Right lobe of liver (tissue), 6 donors: ENCODE measurements at regions not wholly inside any gene's neighbourhood (a gene's known extent, or its start where the extent isn't known, plus 50 kb on each side); places are given as distances from the start of the nearest gene placed in this dataset.

Source experiments
- ATAC-seq, 4 donors: fragments of 200-7000 bp; cut with Tn5 transposase; one replicate each; pipeline ENCODE4 v1.9.1; 2020; ENCODE audit warnings: mild to moderate bottlenecking in 4 of 4, moderate library complexity in 4 of 4
- DNase-seq, 3 donors: peaks; one replicate each; pipeline ENCODE4 v3.0.0-alpha.2; 2020
- H3K27ac ChIP-seq, 3 donors: fragments of 200-600 bp; one replicate each; pipeline ENCODE4 v1.8.0; 2022
- H3K27me3 ChIP-seq, 2 donors: fragments of 200-600 bp; one replicate each; pipeline ENCODE4 v1.8.0; 2022
- H3K36me3 ChIP-seq, 4 donors: fragments of 200-600 bp; sonication (generic) in 1 of 4; one replicate each; pipeline versions ENCODE4 v1.5.1 to v1.8.0; 2017 to 2022; ENCODE audit warnings: control low read depth in 1 of 4
- H3K4me1 ChIP-seq, 4 donors: fragments of 200-600 bp; sonication (generic) in 1 of 4; one replicate each; pipeline versions ENCODE4 v1.5.1 to v1.8.0; 2017 to 2022; ENCODE audit warnings: control low read depth in 1 of 4
- H3K4me3 ChIP-seq, 3 donors: fragments of 200-600 bp; one replicate each; pipeline ENCODE4 v1.8.0; 2022
- H3K9me3 ChIP-seq, 4 donors: fragments of 200-600 bp; sonication (generic) in 1 of 4; one replicate each; pipeline versions ENCODE4 v1.5.1 to v1.8.0; 2017 to 2022; ENCODE audit warnings: control low read depth in 1 of 4
- POLR2A ChIP-seq: fragments of 450-650 bp; IDR thresholded peaks from one replicate; pipeline ENCODE4 v1.6.1; 2017; ENCODE audit warnings: antibody characterized with exemption, mild to moderate bottlenecking
- WGBS: methylation state at CpG from one replicate; pipeline ENCODE4 v1.1.6; 2018; ENCODE audit warnings: low coverage, low lambda C conversion rate; ENCODE audit not compliant: insufficient coverage; ENCODE audit errors: missing lambda C conversion rate; 5-methylcytosine and 5-hydroxymethylcytosine counted together
- intact Hi-C, 2 donors: fragments of 100-400 bp; cut with DNase I; formaldehyde crosslinking; loops; one replicate each; pipeline versions ENCODE4 v1.11.2 to v1.14.1; 2022
- TF ChIP-seq, protein P1 (sequence below), 4 donors: fragments of 200-600 bp in 3 of 4; fragments of 450-650 bp in 1 of 4; IDR thresholded peaks; one replicate each; pipeline versions ENCODE4 v1.5.1 to v1.8.0; 2016 to 2022; ENCODE audit warnings: antibody characterized with exemption in 4 of 4, mild to moderate bottlenecking in 2 of 4
- donor health status: DM: no; HTN: yes; CAD: no.
- donor health status: DM: no; HTN: no; CAD: no.
- donor health status: DM: no; HTN: no; CAD: no.
- donor health status: DM: no; HTN: yes; CAD: no.
- donor health status: DM: no; HTN: yes; CAD: no.

DNA sequence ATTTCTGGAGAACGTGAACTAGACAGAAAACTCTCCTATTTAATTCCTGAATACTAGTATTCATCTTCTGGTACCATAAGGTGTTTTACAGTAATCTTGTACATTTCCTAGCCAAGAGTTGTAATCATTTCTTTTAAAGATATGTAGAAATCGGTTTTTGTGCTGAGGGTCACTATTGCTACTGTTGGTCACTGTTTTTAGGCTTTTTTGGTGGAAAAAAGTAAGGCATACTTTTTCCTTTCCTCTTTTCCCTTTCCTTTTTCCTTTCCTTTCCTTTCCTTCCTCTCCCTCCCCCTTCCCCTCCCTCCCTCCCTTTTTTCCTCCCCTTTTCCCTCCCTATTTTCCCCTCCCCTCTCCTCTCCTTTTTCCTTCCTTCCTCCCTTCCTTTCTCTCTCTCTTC lies 706.4 kb upstream of the GOT2 start:
- ATAC-seq (no peak), DNase-seq (no peak)
- Histone ChIP-seq H3K4me3 (no peak overlapping the region), H3K9me3 (no peaks in the 10 kb centered on the region), H3K4me1 (no peaks in the 10 kb centered on the region), H3K27ac (no peak overlapping the region), H3K36me3 (no peaks in the 10 kb centered on the region), H3K27me3 (no peaks in the 10 kb centered on the region)
- intact Hi-C loops = no loop called here
- no peak for TF ChIP-seq POLR2A
- TF ChIP-seq, protein P1, sequence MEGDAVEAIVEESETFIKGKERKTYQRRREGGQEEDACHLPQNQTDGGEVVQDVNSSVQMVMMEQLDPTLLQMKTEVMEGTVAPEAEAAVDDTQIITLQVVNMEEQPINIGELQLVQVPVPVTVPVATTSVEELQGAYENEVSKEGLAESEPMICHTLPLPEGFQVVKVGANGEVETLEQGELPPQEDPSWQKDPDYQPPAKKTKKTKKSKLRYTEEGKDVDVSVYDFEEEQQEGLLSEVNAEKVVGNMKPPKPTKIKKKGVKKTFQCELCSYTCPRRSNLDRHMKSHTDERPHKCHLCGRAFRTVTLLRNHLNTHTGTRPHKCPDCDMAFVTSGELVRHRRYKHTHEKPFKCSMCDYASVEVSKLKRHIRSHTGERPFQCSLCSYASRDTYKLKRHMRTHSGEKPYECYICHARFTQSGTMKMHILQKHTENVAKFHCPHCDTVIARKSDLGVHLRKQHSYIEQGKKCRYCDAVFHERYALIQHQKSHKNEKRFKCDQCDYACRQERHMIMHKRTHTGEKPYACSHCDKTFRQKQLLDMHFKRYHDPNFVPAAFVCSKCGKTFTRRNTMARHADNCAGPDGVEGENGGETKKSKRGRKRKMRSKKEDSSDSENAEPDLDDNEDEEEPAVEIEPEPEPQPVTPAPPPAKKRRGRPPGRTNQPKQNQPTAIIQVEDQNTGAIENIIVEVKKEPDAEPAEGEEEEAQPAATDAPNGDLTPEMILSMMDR (IDR thresholded peaks at IDR 0.05) = no peak
- 28% methylated on average over 2 of the region's 2 CpGs for WGBS

DNA sequence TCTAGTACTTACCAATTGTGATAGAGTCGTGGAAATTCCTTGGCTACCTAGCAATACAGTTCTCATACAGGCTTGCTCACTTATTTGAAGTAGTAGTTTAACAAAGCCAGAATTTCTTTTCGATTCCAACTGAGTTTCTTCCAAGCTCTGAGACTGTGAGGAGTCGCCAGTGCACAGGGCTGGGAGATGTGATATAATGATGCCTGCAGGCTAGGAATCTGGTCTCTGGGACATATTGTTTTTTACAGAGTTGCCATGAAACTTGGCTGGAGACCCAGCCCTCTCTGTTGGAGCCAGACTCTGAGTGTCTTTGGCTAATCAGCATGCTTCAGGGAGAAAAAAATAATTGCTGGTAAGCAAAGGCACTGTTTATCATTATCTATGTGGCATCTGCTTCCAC lies 698.8 kb upstream of the GOT2 start:
- no peaks in the 10 kb centered on the region for H3K4me1 ChIP-seq
- H3K9me3 ChIP-seq = no peaks in the 10 kb centered on the region
- 43% methylated on average over 3 of the region's 3 CpGs for WGBS
- no peaks in the 10 kb centered on the region for H3K36me3 ChIP-seq
- TF ChIP-seq POLR2A = no peak
- TF ChIP-seq, protein P1 (IDR thresholded peaks at IDR 0.05) = no peak
- no peaks in the 10 kb centered on the region for H3K27me3 ChIP-seq
- DNase-seq (no peak), ATAC-seq (no peak)
- intact Hi-C loops = no loop called here
- H3K4me3 ChIP-seq = no peak overlapping the region
- no peak overlapping the region for H3K27ac ChIP-seq

DNA sequence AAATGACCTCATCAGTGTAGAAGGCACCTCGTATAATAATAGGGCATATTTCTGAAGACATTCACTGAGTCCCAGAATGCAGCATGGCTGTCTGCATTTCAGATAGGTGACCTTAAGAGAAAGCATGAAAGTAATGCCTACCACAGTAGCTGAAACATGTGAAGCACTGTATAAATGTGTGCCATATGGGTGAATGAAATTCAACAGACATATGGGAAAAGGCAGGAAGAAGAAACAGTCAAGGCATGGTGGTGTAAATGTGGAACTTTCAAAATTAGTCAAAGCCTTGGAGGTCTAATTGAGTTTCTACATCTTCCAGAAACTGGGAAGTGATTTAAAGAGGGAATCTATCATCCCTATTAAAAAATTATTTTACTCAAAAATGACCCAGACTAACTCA lies 698.2 kb upstream of the GOT2 start:
- Histone ChIP-seq H3K36me3 (no peaks in the 10 kb centered on the region), H3K9me3 (no peaks in the 10 kb centered on the region), H3K4me3 (no peak overlapping the region), H3K27ac (no peak overlapping the region), H3K4me1 (no peaks in the 10 kb centered on the region), H3K27me3 (no peaks in the 10 kb centered on the region)
- ATAC-seq (no peak), DNase-seq (no peak)
- no peak for TF ChIP-seq POLR2A
- TF ChIP-seq, protein P1 (IDR thresholded peaks at IDR 0.05) = no peak
- WGBS = 22% methylated on average over 1 of the region's 1 CpG
- intact Hi-C loops = no loop called here

DNA sequence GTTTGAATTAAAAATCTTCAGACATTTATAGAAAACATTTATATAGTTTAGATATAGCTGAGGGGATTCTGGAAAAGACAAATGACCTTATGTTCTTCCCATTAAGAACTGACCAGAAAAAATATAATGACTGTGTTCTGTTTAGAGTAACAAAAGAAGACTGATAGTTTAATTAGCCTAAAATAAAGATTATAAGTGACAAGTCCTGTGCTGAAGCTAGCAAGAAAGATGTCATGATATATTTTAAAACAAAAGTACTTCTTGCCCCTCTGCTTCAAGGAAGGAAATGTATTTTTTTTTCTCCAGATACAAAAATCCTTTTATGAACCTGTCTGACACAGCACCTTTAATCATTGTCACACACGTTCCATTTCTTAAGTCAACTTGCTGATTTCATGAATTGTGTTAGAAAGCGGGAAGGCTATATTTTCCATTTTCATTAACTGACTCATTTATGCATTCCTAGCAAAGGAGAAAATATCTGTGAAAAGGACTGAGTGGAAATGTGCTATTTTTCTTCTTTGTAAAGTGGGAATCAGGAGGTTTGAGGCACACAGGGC lies 690.7 kb upstream of the GOT2 start:
- H3K27me3 ChIP-seq = no peaks in the 10 kb centered on the region
- WGBS = 22% methylated on average over 2 of the region's 2 CpGs
- no peaks in the 10 kb centered on the region for H3K36me3 ChIP-seq
- intact Hi-C loops = no loop called here
- TF ChIP-seq, protein P1 (IDR thresholded peaks at IDR 0.05) = no peak
- no peak for TF ChIP-seq POLR2A
- H3K4me3 ChIP-seq = no peak overlapping the region
- no peak for DNase-seq
- H3K9me3 ChIP-seq = no peaks in the 10 kb centered on the region
- no peak overlapping the region for H3K27ac ChIP-seq
- no peak for ATAC-seq
- no peaks in the 10 kb centered on the region for H3K4me1 ChIP-seq
